Fibroblast of skin of right quadriceps (primary cell): ENCODE measurements at regions not wholly inside any gene's neighbourhood (a gene's known extent, or its start where the extent isn't known, plus 50 kb on each side); places are given as distances from the start of the nearest gene placed in this dataset.
"Not testable (repeated sequence)": the region's sequence is repeated elsewhere in the genome, so short reads cannot be mapped to it uniquely, and the experiment has no call there.

Experiments used
- DNase-seq: peaks from one replicate; pipeline ENCODE4 v3.0.0-alpha.2; 2013

GRCh38 chr13:40054422-40054821 is 399.0 kb downstream of the COG6 start:
- DNase-seq, result not testable (repeated sequence)

- DNase-seq, result no peak
These were observed 401.6 kb downstream of the COG6 start for GRCh38 chr13:40056898-40057619.

GRCh38 chr13:40058757-40059236 is 403.3 kb downstream of the COG6 start:
- no peak for DNase-seq

GRCh38 chr13:40059540-40060232 is 404.2 kb downstream of the COG6 start:
- no peak for DNase-seq

GRCh38 chr13:40060296-40061007 is 405.0 kb downstream of the COG6 start:
- DNase-seq, result peak; percentile 83

GRCh38 chr13:40061466-40062450 is 406.3 kb downstream of the COG6 start:
- DNase-seq, result peak; percentile 47

- DNase-seq, result peak; percentile 25
These were observed 407.8 kb downstream of the COG6 start for GRCh38 chr13:40063278-40063698.

- DNase-seq, result no peak
These were observed 408.2 kb downstream of the COG6 start for GRCh38 chr13:40063703-40064102.

GRCh38 chr13:40064154-40065097 is 409.0 kb downstream of the COG6 start:
- DNase-seq, result peak; percentile 98

GRCh38 chr13:40069173-40070044 is 413.9 kb downstream of the COG6 start:
- DNase-seq, result peak; percentile 39

- DNase-seq, result no peak
These were observed 414.9 kb downstream of the COG6 start for GRCh38 chr13:40070357-40070756.

GRCh38 chr13:40072663-40073120 is 417.2 kb downstream of the COG6 start:
- no peak for DNase-seq

- no peak for DNase-seq
These were observed 418.9 kb downstream of the COG6 start for GRCh38 chr13:40074338-40074737.

- DNase-seq, result no peak
These were observed 419.8 kb downstream of the COG6 start for GRCh38 chr13:40075281-40075680.

- DNase-seq, result no peak
These were observed 421.4 kb downstream of the COG6 start for GRCh38 chr13:40076765-40077362.

GRCh38 chr13:40077396-40078027 is 422.1 kb downstream of the COG6 start:
- DNase-seq, result no peak

GRCh38 chr13:40079721-40080120 is 424.3 kb downstream of the COG6 start:
- DNase-seq, result no peak

GRCh38 chr13:40080676-40081075 is 425.2 kb downstream of the COG6 start:
- DNase-seq, result no peak

- DNase-seq, result no peak
These were observed 427.2 kb downstream of the COG6 start for GRCh38 chr13:40082639-40083038.
